ENCODE measurements at regions not wholly inside any gene's neighbourhood (a gene's known extent, or its start where the extent isn't known, plus 50 kb on each side); places are given as distances from the start of the nearest gene placed in this dataset.

- TF ChIP-seq CTCF (IDR thresholded peaks at IDR 0.05) = no peak
- no peak for TF ChIP-seq POLR2A (IDR thresholded peaks at IDR 0.05)
Measured at GRCh38 chr5:164351245-164351834, 845.9 kb downstream of the MAT2B start.

Data from transverse colon (tissue), 3 donors.